Tibial nerve (tissue), 4 donors: ENCODE measurements at regions not wholly inside any gene's neighbourhood (a gene's known extent, or its start where the extent isn't known, plus 50 kb on each side); places are given as distances from the start of the nearest gene placed in this dataset.

Experiments
- CTCF ChIP-seq, 5 experiments: fragments of 200-600 bp in 3 of 5; fragments of 450-650 bp in 2 of 5; sonication (generic) in 3 of 5; IDR thresholded peaks; one replicate each; pipeline ENCODE4 v1.5.1; 2016 to 2019; ENCODE audit warnings: antibody characterized with exemption in 5 of 5, mild to moderate bottlenecking in 3 of 5, moderate library complexity in 2 of 5
- EP300 ChIP-seq, 2 donors: sonication (generic); formaldehyde crosslinking; IDR thresholded peaks; one replicate each; pipeline ENCODE4 v1.6.1; 2017; ENCODE audit warnings: antibody characterized with exemption in 2 of 2, mild to moderate bottlenecking in 1 of 2
- POLR2A ChIP-seq, 2 donors: fragments of 450-650 bp; IDR thresholded peaks; one replicate each; pipeline ENCODE4 v1.6.1; 2017; ENCODE audit warnings: antibody characterized with exemption in 2 of 2, mild to moderate bottlenecking in 2 of 2, moderate library complexity in 2 of 2

- TF ChIP-seq CTCF (IDR thresholded peaks at IDR 0.05) (no peak), POLR2A (IDR thresholded peaks at IDR 0.05) (no peak), EP300 (IDR thresholded peaks at IDR 0.05) (peak in 1 of 2 donors; percentile 55)
These were observed 375.9 kb downstream of the MCTP2 start for GRCh38 chr15:94607176-94607654.
